Neural progenitor cell (in vitro differentiated cells): ENCODE measurements at regions not wholly inside any gene's neighbourhood (a gene's known extent, or its start where the extent isn't known, plus 50 kb on each side); places are given as distances from the start of the nearest gene placed in this dataset.

ENCODE experiments used
- CTCF ChIP-seq: fragments of 200-600 bp; sonication (generic); IDR thresholded peaks from 2 replicates; pipeline ENCODE4 v1.5.1; 2017; ENCODE audit warnings: antibody characterized with exemption, mild to moderate bottlenecking
- EZH2 ChIP-seq: fragments of 200-600 bp; sonication (generic); IDR thresholded peaks from 2 replicates; pipeline ENCODE4 v1.6.1; 2017; ENCODE audit warnings: antibody characterized with exemption, mild to moderate bottlenecking, moderate library complexity

DNA sequence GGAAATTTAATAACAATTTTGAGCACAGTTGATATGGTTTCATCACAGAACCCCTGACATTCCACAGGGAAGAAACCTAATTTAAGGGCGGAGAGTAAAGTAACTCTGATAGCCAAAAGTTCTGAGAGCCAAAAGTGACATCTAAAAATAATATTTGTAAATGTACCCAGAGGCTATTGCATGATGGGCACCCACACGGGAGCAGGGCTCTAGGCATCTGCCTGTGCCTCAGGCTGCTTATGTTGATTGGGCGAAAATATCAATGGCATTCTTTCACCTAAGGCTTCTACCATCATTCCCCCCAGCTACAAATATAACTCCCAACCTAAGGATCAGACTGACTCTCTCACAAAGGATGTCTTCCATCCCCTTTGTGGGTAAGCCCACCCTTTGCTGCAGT lies 54.1 kb upstream of the PTPRM start:
- no peak for TF ChIP-seq EZH2
- no peak for TF ChIP-seq CTCF
